ENCODE measurements at regions not wholly inside any gene's neighbourhood (a gene's known extent, or its start where the extent isn't known, plus 50 kb on each side); places are given as distances from the start of the nearest gene placed in this dataset.

DNA sequence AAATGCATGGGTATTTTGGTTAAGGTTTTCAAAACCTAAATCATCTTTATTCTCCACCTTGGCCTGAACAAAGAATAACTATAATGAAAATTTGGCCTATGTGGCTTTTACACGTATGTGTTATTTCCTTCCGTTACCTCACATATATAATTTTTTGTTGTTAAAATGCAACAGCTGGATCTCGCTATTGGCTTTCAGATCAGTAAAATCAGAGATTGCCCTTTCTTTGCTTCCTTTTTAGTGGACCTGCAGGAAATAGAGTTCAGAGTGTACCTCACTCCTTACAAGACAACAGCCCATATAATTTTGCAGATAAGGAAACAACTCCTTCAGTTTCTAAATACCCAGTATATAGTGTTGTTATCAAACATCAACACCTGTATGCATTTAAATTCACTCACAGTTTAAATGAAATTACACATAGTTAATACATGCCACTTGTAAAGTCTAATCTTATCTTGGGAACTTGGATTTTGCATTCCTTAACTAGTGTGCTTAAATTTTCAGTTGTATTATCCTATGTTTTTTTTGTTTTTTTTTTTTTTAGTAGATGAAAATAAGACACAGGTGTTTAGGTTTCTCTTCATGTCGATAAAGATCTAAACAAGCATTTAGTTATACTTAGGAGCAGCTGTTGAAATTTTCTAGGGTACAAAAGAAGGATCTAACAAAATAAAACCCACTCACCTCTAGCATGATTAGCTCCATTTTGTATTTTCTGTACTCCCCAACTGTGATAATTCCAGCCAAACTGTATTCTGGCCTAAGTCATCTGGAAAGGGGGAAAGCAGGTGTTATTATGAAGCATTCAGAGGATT, 96.2 kb upstream of the SPRY1 start:
- DNase-seq (no peak), ATAC-seq (no peak)
- TF ChIP-seq POLR2A (IDR thresholded peaks at IDR 0.05), result no peak
- TF ChIP-seq, protein P1, sequence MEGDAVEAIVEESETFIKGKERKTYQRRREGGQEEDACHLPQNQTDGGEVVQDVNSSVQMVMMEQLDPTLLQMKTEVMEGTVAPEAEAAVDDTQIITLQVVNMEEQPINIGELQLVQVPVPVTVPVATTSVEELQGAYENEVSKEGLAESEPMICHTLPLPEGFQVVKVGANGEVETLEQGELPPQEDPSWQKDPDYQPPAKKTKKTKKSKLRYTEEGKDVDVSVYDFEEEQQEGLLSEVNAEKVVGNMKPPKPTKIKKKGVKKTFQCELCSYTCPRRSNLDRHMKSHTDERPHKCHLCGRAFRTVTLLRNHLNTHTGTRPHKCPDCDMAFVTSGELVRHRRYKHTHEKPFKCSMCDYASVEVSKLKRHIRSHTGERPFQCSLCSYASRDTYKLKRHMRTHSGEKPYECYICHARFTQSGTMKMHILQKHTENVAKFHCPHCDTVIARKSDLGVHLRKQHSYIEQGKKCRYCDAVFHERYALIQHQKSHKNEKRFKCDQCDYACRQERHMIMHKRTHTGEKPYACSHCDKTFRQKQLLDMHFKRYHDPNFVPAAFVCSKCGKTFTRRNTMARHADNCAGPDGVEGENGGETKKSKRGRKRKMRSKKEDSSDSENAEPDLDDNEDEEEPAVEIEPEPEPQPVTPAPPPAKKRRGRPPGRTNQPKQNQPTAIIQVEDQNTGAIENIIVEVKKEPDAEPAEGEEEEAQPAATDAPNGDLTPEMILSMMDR (IDR thresholded peaks at IDR 0.05), result no peak
- Histone ChIP-seq H3K9me3 (no peaks in the 10 kb centered on the region), H3K27ac (no peak overlapping the region), H3K27me3 (no peaks in the 10 kb centered on the region), H3K4me3 (no peak overlapping the region), H3K4me1 (no peaks in the 10 kb centered on the region), H3K36me3 (replicated peaks in 1 of 2; ENCODE audit: insufficient read depth in 1 of 2, low read depth in 2 of 2) (no peaks in the 10 kb centered on the region)
- WGBS, 2 donors, result 89 to 90% methylated on average over 4 of the region's 4 CpGs
- intact Hi-C loops (cut with DNase I), result no loop called here

DNA sequence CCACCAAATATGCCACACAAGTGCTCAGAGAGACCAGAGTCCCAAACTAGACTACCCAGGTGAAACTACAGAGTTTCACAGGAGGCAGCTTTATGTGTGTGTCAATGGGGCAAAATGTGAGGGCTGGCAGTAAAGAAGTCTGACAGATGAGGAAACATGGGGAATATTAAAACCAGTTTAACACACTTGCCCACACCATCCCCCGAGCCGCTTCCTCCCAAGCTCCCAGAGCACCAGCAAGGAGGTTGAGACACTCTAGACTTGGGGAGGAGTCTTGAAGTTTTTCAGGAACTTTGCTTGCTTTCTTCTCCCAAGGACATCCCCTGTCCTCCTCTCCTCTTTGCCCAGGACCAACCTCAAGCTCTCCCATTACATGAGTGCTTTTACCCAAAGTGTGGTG, 94.7 kb upstream of the SPRY1 start:
- WGBS, 2 donors, result 91 to 100% methylated on average over 2 of the region's 2 CpGs
- intact Hi-C loops (cut with DNase I), result no loop called here

DNA sequence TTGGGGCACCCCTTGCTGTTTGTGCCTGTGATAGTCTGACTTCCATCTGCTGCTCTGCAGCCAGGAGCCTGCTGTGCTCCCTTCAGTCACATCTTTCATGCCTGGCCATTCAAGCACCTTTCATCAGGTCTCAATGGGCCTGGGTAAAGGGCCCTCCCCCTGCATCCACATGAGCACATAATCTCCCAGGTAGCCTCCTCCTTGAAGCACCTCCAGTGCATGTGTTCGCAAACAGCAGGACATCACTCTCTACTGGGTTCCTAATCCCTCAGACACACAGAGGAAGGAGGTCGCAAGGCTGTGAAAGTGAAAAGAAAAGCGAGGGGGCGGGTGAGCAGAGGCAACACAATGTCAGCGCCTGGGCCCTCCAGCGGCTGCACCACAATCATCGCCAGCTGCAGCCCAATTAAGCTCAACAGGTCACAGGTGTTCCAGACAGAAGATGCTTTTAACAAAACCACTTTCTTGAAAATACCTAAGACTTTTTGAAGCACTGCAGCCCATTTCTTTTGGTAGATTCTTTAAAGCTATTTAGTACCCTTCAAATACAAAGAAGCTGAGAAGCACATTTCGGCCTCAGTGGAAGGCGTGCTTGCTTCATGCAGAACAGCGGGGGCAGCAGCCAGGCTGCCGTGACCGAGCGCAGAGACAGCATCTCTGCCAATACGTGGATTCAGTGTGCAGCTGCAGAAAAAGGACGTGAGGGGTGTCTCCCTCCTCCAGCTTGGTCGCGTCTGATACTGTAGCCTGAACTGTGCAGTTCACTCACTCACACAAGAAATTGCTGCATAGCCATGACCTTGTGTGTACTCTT, 92.2 kb upstream of the SPRY1 start:
- DNase-seq (peak in 2 of 4 donors; percentile 5 to 11), ATAC-seq (no peak)
- Histone ChIP-seq H3K27ac (no peak overlapping the region), H3K9me3 (no peaks in the 10 kb centered on the region), H3K4me3 (no peak overlapping the region), H3K36me3 (replicated peaks in 1 of 2; ENCODE audit: insufficient read depth in 1 of 2, low read depth in 2 of 2) (no peaks in the 10 kb centered on the region), H3K4me1 (no peaks in the 10 kb centered on the region), H3K27me3 (no peaks in the 10 kb centered on the region)
- intact Hi-C loops (cut with DNase I), result no loop called here
- TF ChIP-seq, protein P1 (IDR thresholded peaks at IDR 0.05), result no peak
- TF ChIP-seq POLR2A (IDR thresholded peaks at IDR 0.05), result no peak
- 84 to 87% methylated on average over 17 of the region's 17 CpGs for WGBS, 2 donors

More for the DNA sequence above, 94.7 kb upstream of the SPRY1 start:
- no peak for TF ChIP-seq POLR2A (IDR thresholded peaks at IDR 0.05)
- TF ChIP-seq, protein P1 (IDR thresholded peaks at IDR 0.05), result no peak
- Histone ChIP-seq H3K27ac (no peak overlapping the region), H3K4me1 (no peaks in the 10 kb centered on the region), H3K36me3 (replicated peaks in 1 of 2; ENCODE audit: insufficient read depth in 1 of 2, low read depth in 2 of 2) (no peaks in the 10 kb centered on the region), H3K4me3 (no peak overlapping the region), H3K9me3 (no peaks in the 10 kb centered on the region), H3K27me3 (no peaks in the 10 kb centered on the region)
- DNase-seq, result no peak
- no peak for ATAC-seq

DNA sequence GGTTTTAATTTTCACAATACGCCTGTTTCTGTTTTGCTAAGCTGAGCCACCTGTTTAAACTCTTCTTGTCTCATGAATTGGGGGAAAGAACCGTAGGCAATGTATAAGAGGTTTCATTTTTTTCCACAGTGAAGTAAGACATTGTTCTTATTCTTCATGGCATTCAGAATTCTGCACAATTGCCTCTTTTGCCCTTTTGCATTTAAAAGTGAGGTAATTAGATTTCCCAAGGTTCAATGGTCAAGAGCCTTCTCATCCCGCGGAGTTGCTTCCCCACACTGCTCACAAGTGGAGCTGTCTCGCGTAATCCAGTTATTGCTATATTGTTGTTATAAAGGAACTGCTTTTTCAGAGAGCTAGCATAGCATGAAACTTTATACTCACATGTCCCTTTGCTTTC, 90.9 kb upstream of the SPRY1 start:
- no peak for TF ChIP-seq POLR2A (IDR thresholded peaks at IDR 0.05)
- TF ChIP-seq, protein P1 (IDR thresholded peaks at IDR 0.05), result no peak
- Histone ChIP-seq H3K27ac (no peak overlapping the region), H3K36me3 (replicated peaks in 1 of 2; ENCODE audit: insufficient read depth in 1 of 2, low read depth in 2 of 2) (no peaks in the 10 kb centered on the region), H3K27me3 (no peaks in the 10 kb centered on the region), H3K4me3 (no peak overlapping the region), H3K9me3 (no peaks in the 10 kb centered on the region), H3K4me1 (no peaks in the 10 kb centered on the region)
- DNase-seq, result no peak
- WGBS, 2 donors, result 91 to 97% methylated on average over 6 of the region's 6 CpGs
- no peak for ATAC-seq
- intact Hi-C loops (cut with DNase I), result no loop called here
